Tibial nerve (tissue), 3 donors: ENCODE measurements at regions not wholly inside any gene's neighbourhood (a gene's known extent, or its start where the extent isn't known, plus 50 kb on each side); places are given as distances from the start of the nearest gene placed in this dataset.

Source experiments
- POLR2A ChIP-seq, 2 donors: fragments of 450-650 bp; IDR thresholded peaks; one replicate each; pipeline ENCODE4 v1.6.1; 2017; ENCODE audit warnings: antibody characterized with exemption in 2 of 2, mild to moderate bottlenecking in 2 of 2, moderate library complexity in 2 of 2
- TF ChIP-seq, protein P1 (sequence below), 5 experiments: fragments of 200-600 bp in 3 of 5; fragments of 450-650 bp in 2 of 5; sonication (generic) in 3 of 5; IDR thresholded peaks; one replicate each; pipeline ENCODE4 v1.5.1; 2016 to 2019; ENCODE audit warnings: antibody characterized with exemption in 5 of 5, mild to moderate bottlenecking in 3 of 5, moderate library complexity in 2 of 5

DNA sequence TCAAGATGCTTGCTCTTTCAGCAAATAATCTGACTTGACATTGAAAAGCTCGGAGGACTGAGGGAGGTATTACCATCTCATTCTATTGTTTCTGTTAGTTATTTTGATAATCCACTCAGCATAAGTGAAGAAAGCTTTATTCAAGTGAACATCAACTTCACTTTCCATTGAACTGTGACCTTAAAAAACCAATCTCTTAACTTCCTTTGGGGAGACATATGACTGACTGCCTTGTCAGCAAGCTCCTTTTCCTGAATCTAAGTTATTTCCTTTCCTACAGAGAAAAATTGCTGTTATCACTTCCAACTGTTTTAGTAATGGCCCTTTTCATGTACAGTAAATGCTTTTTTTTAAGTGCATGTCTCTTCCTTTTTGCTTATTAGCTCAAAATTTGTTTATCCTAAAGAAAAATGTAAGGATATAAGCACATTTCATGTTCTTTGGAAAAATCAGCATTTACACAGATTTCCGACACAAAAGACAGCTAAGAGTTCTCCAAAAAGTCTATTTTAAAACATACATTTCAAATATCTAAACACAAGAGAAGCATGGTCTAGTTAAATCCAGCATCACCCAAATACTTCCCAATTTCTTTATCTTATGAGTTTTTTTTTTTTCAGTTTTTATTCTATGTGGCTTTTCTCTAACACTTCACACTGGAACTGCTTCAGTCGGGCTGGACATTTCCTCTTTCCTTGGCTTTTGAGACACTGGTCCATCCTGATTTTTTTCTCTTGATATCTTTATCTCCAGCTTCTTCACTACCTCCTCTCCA is 117.9 kb upstream of the DAB2 start:
- TF ChIP-seq, protein P1, sequence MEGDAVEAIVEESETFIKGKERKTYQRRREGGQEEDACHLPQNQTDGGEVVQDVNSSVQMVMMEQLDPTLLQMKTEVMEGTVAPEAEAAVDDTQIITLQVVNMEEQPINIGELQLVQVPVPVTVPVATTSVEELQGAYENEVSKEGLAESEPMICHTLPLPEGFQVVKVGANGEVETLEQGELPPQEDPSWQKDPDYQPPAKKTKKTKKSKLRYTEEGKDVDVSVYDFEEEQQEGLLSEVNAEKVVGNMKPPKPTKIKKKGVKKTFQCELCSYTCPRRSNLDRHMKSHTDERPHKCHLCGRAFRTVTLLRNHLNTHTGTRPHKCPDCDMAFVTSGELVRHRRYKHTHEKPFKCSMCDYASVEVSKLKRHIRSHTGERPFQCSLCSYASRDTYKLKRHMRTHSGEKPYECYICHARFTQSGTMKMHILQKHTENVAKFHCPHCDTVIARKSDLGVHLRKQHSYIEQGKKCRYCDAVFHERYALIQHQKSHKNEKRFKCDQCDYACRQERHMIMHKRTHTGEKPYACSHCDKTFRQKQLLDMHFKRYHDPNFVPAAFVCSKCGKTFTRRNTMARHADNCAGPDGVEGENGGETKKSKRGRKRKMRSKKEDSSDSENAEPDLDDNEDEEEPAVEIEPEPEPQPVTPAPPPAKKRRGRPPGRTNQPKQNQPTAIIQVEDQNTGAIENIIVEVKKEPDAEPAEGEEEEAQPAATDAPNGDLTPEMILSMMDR (IDR thresholded peaks at IDR 0.05) = no peak
- no peak for TF ChIP-seq POLR2A (IDR thresholded peaks at IDR 0.05)
